Ovary (tissue), 3 donors: ENCODE measurements at regions not wholly inside any gene's neighbourhood (a gene's known extent, or its start where the extent isn't known, plus 50 kb on each side); places are given as distances from the start of the nearest gene placed in this dataset.

Experiments used
- EP300 ChIP-seq: sonication (generic); formaldehyde crosslinking; IDR thresholded peaks from one replicate; pipeline ENCODE4 v1.6.1; 2017; ENCODE audit warnings: antibody characterized with exemption
- TF ChIP-seq, protein P1 (sequence below), 3 donors: fragments of 450-650 bp in 2 of 3; fragments of 200-600 bp in 1 of 3; IDR thresholded peaks; one replicate each; pipeline versions ENCODE4 v1.5.1 to v1.8.0; 2016 to 2022; ENCODE audit warnings: antibody characterized with exemption in 3 of 3, mild to moderate bottlenecking in 1 of 3
- donor health status: DM: no; HTN: no; CAD: no.

GRCh38 chr7:80333040-80333439 is 178.8 kb downstream of the GNAT3 start:
- TF ChIP-seq, protein P1, sequence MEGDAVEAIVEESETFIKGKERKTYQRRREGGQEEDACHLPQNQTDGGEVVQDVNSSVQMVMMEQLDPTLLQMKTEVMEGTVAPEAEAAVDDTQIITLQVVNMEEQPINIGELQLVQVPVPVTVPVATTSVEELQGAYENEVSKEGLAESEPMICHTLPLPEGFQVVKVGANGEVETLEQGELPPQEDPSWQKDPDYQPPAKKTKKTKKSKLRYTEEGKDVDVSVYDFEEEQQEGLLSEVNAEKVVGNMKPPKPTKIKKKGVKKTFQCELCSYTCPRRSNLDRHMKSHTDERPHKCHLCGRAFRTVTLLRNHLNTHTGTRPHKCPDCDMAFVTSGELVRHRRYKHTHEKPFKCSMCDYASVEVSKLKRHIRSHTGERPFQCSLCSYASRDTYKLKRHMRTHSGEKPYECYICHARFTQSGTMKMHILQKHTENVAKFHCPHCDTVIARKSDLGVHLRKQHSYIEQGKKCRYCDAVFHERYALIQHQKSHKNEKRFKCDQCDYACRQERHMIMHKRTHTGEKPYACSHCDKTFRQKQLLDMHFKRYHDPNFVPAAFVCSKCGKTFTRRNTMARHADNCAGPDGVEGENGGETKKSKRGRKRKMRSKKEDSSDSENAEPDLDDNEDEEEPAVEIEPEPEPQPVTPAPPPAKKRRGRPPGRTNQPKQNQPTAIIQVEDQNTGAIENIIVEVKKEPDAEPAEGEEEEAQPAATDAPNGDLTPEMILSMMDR (IDR thresholded peaks at IDR 0.05) = no peak
- no peak for TF ChIP-seq EP300
